Lower leg skin (tissue), 3 donors: ENCODE measurements at regions not wholly inside any gene's neighbourhood (a gene's known extent, or its start where the extent isn't known, plus 50 kb on each side); places are given as distances from the start of the nearest gene placed in this dataset.

Experiments used
- POLR2A ChIP-seq, 2 donors: fragments of 450-650 bp; IDR thresholded peaks; one replicate each; pipeline ENCODE4 v1.6.1; 2016 to 2017; ENCODE audit warnings: antibody characterized with exemption in 2 of 2, mild to moderate bottlenecking in 1 of 2, moderate library complexity in 1 of 2
- TF ChIP-seq, protein P1 (sequence below), 3 donors: fragments of 450-650 bp; IDR thresholded peaks; one replicate each; pipeline ENCODE4 v1.5.1; 2016; ENCODE audit warnings: antibody characterized with exemption in 3 of 3, mild to moderate bottlenecking in 3 of 3, moderate library complexity in 2 of 3

DNA sequence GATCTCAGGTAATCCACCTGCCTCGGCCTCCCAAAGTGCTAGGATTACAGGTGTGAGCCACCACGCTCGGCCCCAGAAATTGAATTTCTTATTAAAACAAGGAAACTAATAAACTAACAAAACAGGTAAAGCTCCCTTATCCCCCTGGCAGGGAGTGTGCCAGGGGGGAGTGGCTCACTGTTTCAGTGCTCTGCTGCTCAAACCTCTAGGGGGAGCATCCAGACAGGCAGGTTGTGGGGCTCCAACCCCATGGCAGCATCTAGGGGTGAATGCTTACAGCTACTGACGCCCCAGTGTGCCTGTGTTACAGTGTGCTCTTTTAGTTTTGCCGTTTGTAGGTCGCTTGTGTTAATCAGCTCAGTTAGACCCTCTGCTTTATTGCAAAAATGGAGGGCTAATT is 605.0 kb downstream of the GABRG1 start:
- TF ChIP-seq, protein P1, sequence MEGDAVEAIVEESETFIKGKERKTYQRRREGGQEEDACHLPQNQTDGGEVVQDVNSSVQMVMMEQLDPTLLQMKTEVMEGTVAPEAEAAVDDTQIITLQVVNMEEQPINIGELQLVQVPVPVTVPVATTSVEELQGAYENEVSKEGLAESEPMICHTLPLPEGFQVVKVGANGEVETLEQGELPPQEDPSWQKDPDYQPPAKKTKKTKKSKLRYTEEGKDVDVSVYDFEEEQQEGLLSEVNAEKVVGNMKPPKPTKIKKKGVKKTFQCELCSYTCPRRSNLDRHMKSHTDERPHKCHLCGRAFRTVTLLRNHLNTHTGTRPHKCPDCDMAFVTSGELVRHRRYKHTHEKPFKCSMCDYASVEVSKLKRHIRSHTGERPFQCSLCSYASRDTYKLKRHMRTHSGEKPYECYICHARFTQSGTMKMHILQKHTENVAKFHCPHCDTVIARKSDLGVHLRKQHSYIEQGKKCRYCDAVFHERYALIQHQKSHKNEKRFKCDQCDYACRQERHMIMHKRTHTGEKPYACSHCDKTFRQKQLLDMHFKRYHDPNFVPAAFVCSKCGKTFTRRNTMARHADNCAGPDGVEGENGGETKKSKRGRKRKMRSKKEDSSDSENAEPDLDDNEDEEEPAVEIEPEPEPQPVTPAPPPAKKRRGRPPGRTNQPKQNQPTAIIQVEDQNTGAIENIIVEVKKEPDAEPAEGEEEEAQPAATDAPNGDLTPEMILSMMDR (IDR thresholded peaks at IDR 0.05), result no peak
- no peak for TF ChIP-seq POLR2A (IDR thresholded peaks at IDR 0.05)
